ENCODE measurements at regions not wholly inside any gene's neighbourhood (a gene's known extent, or its start where the extent isn't known, plus 50 kb on each side); places are given as distances from the start of the nearest gene placed in this dataset.

DNA sequence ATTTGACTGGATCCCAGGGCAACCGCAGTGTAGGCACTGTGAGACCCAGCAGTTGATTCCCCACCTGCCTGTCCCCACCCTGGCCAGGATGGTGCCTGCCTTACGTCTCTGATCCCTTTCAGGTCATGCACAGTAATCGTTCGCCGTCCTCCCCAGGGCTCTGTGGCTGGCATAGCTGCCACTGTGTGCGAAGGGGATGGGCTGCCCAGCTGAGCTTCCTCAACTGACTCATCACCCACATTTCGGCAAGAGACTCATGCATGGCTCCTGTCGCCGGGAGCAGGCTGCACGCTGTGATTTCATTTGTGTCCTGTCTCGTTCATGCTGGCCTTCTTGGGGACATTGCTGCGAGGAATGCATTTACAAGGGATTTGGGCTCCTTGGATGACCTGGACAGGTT lies 252.4 kb downstream of the KLF6 start:
- H3K36me3 ChIP-seq = no peaks in the 10 kb centered on the region
- WGBS, 5 donors = 92 to 94% (median 93%) methylated on average over 8 to 12 of the region's 12 CpGs
- H3K9me3 ChIP-seq = no peaks in the 10 kb centered on the region
- no peak overlapping the region for H3K27ac ChIP-seq
- no peak overlapping the region for H3K4me3 ChIP-seq
- intact Hi-C loops (cut with DNase I; ENCODE audit: low total_unique reads) = no loop called here
- TF ChIP-seq, protein P1, sequence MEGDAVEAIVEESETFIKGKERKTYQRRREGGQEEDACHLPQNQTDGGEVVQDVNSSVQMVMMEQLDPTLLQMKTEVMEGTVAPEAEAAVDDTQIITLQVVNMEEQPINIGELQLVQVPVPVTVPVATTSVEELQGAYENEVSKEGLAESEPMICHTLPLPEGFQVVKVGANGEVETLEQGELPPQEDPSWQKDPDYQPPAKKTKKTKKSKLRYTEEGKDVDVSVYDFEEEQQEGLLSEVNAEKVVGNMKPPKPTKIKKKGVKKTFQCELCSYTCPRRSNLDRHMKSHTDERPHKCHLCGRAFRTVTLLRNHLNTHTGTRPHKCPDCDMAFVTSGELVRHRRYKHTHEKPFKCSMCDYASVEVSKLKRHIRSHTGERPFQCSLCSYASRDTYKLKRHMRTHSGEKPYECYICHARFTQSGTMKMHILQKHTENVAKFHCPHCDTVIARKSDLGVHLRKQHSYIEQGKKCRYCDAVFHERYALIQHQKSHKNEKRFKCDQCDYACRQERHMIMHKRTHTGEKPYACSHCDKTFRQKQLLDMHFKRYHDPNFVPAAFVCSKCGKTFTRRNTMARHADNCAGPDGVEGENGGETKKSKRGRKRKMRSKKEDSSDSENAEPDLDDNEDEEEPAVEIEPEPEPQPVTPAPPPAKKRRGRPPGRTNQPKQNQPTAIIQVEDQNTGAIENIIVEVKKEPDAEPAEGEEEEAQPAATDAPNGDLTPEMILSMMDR (IDR thresholded peaks at IDR 0.05) = no peak
- TF ChIP-seq EP300 (IDR thresholded peaks at IDR 0.05) (no peak), POLR2A (IDR thresholded peaks at IDR 0.05) (no peak), POLR2AphosphoS5 (IDR thresholded peaks at IDR 0.05) (no peak)
- no peaks in the 10 kb centered on the region for H3K4me1 ChIP-seq
- H3K27me3 ChIP-seq = no peaks in the 10 kb centered on the region
- peak in 1 of 2 donors; percentile 21 for DNase-seq

DNA sequence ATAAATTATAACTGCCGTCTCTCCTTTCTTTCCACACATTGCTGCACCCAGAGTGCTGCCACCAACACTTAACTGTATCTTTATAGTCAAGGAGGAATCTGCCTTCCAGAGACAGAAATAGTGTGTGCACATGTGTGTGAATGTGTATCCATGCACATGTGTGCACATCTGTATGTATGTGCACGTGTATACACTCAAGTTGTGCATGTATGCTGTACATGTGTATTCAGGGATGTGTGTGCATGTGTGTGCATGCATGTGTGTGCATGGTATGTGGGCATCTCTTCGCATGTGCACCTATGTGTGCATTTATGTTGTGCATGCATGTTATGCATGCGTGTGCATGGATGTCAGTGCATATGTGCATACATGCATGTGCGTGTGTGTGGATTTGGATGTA lies 253.3 kb downstream of the KLF6 start:
- no peak for DNase-seq
- no peak overlapping the region for H3K4me3 ChIP-seq
- peaks cover 0 to 6% (median 0%) of the 10 kb centered on the region in 4 donors for H3K4me1 ChIP-seq
- TF ChIP-seq, protein P1 (IDR thresholded peaks at IDR 0.05) = no peak
- TF ChIP-seq EP300 (IDR thresholded peaks at IDR 0.05) (no peak), POLR2AphosphoS5 (IDR thresholded peaks at IDR 0.05) (no peak), POLR2A (IDR thresholded peaks at IDR 0.05) (no peak)
- intact Hi-C loops (cut with DNase I; ENCODE audit: low total_unique reads) = no loop called here
- 87 to 95% (median 92%) methylated on average over 5 of the region's 5 CpGs for WGBS, 5 donors
- no peaks in the 10 kb centered on the region for H3K9me3 ChIP-seq
- H3K27me3 ChIP-seq = no peaks in the 10 kb centered on the region
- H3K36me3 ChIP-seq = no peaks in the 10 kb centered on the region
- H3K27ac ChIP-seq = no peak overlapping the region

DNA sequence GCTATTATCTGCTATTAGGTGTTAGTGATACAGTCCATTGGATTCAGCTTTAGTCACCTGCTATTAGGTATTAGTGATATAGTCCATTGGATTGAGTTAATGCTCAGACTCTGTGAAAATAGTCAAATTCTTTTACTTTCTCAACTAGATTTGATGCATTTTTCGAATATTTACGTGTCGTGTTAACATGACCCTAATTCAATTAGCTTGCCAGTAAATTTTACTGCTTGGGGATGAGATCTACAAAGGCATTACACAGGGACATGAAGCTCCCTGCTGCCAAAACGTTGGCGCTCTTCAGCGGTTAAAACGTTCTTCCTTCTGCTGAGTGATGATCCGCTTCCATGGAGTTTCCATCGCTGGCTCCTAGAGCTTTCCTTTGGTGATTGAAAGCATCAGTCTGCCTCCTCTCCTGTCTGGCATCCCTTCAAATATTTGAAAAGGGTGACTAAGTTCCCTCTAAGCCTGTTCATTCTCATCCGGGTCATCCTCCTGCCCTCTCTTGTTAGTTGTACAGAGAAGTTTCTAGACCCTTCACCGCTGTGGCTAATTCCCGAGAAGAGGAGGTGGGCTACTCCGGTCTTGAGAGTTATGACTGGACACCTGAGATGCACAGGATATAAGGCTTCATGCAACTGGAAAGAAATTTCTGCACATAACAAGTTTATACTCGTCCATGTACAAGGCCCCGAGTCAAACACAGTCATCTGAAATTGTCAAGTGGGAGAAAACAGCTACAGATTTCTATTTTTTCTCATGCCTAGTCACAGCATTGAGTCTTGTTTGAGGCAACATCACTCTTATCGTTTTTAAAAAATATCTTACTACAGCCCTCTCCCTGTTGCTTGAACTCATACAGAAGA lies 254.0 kb downstream of the KLF6 start:
- Histone ChIP-seq H3K4me3 (no peak overlapping the region), H3K27ac (no peak overlapping the region), H3K4me1 (peaks cover 0 to 11% (median 1%) of the 10 kb centered on the region in 4 donors), H3K9me3 (no peaks in the 10 kb centered on the region), H3K36me3 (no peaks in the 10 kb centered on the region), H3K27me3 (no peaks in the 10 kb centered on the region)
- TF ChIP-seq, protein P1 (IDR thresholded peaks at IDR 0.05) = no peak
- no peak for TF ChIP-seq POLR2A (IDR thresholded peaks at IDR 0.05)
- TF ChIP-seq EP300 (IDR thresholded peaks at IDR 0.05) = no peak
- no peak for TF ChIP-seq POLR2AphosphoS5 (IDR thresholded peaks at IDR 0.05)
- 88 to 93% (median 91%) methylated on average over 16 of the region's 16 CpGs for WGBS, 5 donors
- DNase-seq = no peak
- intact Hi-C loops (cut with DNase I; ENCODE audit: low total_unique reads) = no loop called here

- TF ChIP-seq, protein P1 (IDR thresholded peaks at IDR 0.05) = no peak
- no peak for TF ChIP-seq POLR2A (IDR thresholded peaks at IDR 0.05)
- no peak for TF ChIP-seq EP300 (IDR thresholded peaks at IDR 0.05)
- TF ChIP-seq POLR2AphosphoS5 (IDR thresholded peaks at IDR 0.05) = no peak
- DNase-seq = no peak
- no peaks in the 10 kb centered on the region for H3K36me3 ChIP-seq
- no peaks in the 10 kb centered on the region for H3K27me3 ChIP-seq
- no peaks in the 10 kb centered on the region for H3K9me3 ChIP-seq
- no peak overlapping the region for H3K27ac ChIP-seq
- peaks cover 0 to 11% (median 4%) of the 10 kb centered on the region in 4 donors for H3K4me1 ChIP-seq
- WGBS, 5 donors = 92 to 96% (median 94%) methylated on average over 13 of the region's 13 CpGs
- H3K4me3 ChIP-seq = no peak overlapping the region
- intact Hi-C loops (cut with DNase I; ENCODE audit: low total_unique reads) = no loop called here
Measured at GRCh38 chr10:3530346-3530745, 254.7 kb downstream of the KLF6 start.

Data from stomach (tissue), 8 donors.